Caco-2 (cell line): ENCODE measurements at regions not wholly inside any gene's neighbourhood (a gene's known extent, or its start where the extent isn't known, plus 50 kb on each side); places are given as distances from the start of the nearest gene placed in this dataset.

Experiments used
- BruUV-seq: library from RNA; stranded (reverse); fragments of 400-500 nt; replicated peaks from 2 replicates; lab custom pipeline; 2021; lab: Mats Ljungman, UMichigan
- CTCF ChIA-PET: fragments of 300-600 bp; sonication (Branson Sonifier 250); formaldehyde crosslinking; loops from one replicate; lab custom pipeline; 2022; ENCODE audit warnings: antibody characterized with exemption; lab: Charles Lee
- POLR2A ChIA-PET: fragments of 300-600 bp; sonication (Branson Sonifier 250); formaldehyde crosslinking; loops from one replicate; lab custom pipeline; 2022; ENCODE audit warnings: antibody characterized with exemption; lab: Charles Lee
- DNase-seq, 2 experiments: peaks; one replicate each; pipeline versions ENCODE4 v3.0.0 to v3.0.0-alpha.2; 2020 to 2022
- H3K27me3 ChIP-seq: replicated peaks from 2 replicates; pipeline ENCODE4 v1.6.0; 2011; ENCODE audit warnings: low read length; ENCODE audit not compliant: control insufficient read depth, insufficient read depth
- H3K36me3 ChIP-seq: 2 replicates; pipeline ENCODE4 v1.5.1; 2011; ENCODE audit warnings: low read length; ENCODE audit not compliant: control insufficient read depth, insufficient read depth
- H3K4me1 ChIP-seq: fragments of 250-450 bp; sonication (Bioruptor Pico); 2 replicates; pipeline ENCODE4 v1.5.1; 2020; ENCODE audit warnings: mild to moderate bottlenecking
- H3K4me3 ChIP-seq: 2 replicates; pipeline ENCODE4 v1.5.1; 2011; ENCODE audit warnings: low read depth, mild to moderate bottlenecking, control low read depth, low read length
- H3K9me3 ChIP-seq: fragments of 250-450 bp; sonication (Bioruptor Pico); 2 replicates; pipeline ENCODE4 v1.5.1; 2020; ENCODE audit warnings: mild to moderate bottlenecking, moderate library complexity
- H3K27ac Mint-ChIP-seq: one replicate; pipeline ENCODE4 v1.8.0; 2022; ENCODE audit warnings: mixed read lengths; ENCODE audit not compliant: unreplicated experiment
- H3K27me3 Mint-ChIP-seq: one replicate; pipeline ENCODE4 v1.8.0; 2022; ENCODE audit warnings: mixed read lengths; ENCODE audit not compliant: insufficient read depth, unreplicated experiment
- H3K36me3 Mint-ChIP-seq: one replicate; pipeline ENCODE4 v1.8.0; 2022; ENCODE audit warnings: mild to moderate bottlenecking, mixed read lengths; ENCODE audit not compliant: insufficient read depth, unreplicated experiment
- H3K4me1 Mint-ChIP-seq: one replicate; pipeline ENCODE4 v1.8.0; 2022; ENCODE audit warnings: low read depth, mixed read lengths; ENCODE audit not compliant: unreplicated experiment
- H3K4me3 Mint-ChIP-seq: one replicate; pipeline ENCODE4 v1.8.0; 2022; ENCODE audit warnings: mild to moderate bottlenecking, moderate library complexity, mixed read lengths; ENCODE audit not compliant: unreplicated experiment
- H3K9me3 Mint-ChIP-seq: one replicate; pipeline ENCODE4 v1.8.0; 2022; ENCODE audit warnings: mixed read lengths; ENCODE audit not compliant: unreplicated experiment
- CTCF ChIP-seq, 2 experiments: fragments of 200-600 bp in 1 of 2; IDR thresholded peaks; 1 replicate in 1 of 2; 2 replicates in 1 of 2; pipeline versions ENCODE4 v1.5.1 to v1.8.0; 2011 to 2022; ENCODE audit warnings: antibody characterized with exemption in 1 of 2, control low read depth in 1 of 2, inconsistent platforms in 1 of 2, low read depth in 1 of 2, low read length in 1 of 2, mild to moderate bottlenecking in 1 of 2, moderate library complexity in 1 of 2; ENCODE audit not compliant: insufficient read depth in 1 of 2, severe bottlenecking in 1 of 2, unreplicated experiment in 1 of 2
- intact Hi-C: fragments of 100-400 bp; cut with micrococcal nuclease; formaldehyde crosslinking; loops from one replicate; pipeline ENCODE4 v1.10.0; 2022; ENCODE audit not compliant: unreplicated experiment

DNA sequence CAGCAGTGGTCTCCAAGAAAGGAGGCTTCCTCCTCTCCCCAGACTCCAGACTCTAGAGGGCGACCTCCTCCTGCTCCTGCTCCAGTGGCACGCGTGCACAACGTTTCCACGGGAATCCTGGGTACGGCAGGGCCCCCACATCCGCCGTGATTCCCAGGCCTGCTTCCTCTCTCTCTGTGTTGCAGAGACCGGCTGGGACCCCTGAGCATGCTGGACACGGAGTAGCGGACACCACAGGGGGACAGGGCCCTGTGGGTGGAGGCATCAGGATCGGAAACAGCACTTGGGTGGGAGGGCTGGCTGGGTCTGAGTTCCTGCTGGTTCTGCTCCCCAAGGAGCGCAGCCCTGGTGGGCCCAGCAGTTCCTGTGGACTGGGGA is 75.9 kb upstream of the SLC35G4 start:
- Mint-ChIP-seq H3K9me3 (peaks cover 45% of the 10 kb centered on the region), H3K36me3 (no peaks in the 10 kb centered on the region), H3K4me1 (no peaks in the 10 kb centered on the region), H3K27me3 (no peaks in the 10 kb centered on the region), H3K4me3 (no peak overlapping the region), H3K27ac (no peak overlapping the region)
- no peak for DNase-seq
- intact Hi-C loops = no loop called here
- no TSS peak for BruUV-seq
- POLR2A ChIA-PET = no interaction called here
- TF ChIP-seq CTCF (IDR thresholded peaks at IDR 0.05; ENCODE audit: insufficient read depth in 1 of 2, low read depth in 1 of 2, low read length in 1 of 2, severe bottlenecking in 1 of 2, unreplicated experiment in 1 of 2) = no peak
- H3K4me3 ChIP-seq = no peak overlapping the region
- no peaks in the 10 kb centered on the region for H3K36me3 ChIP-seq
- H3K9me3 ChIP-seq = no peaks in the 10 kb centered on the region; the same call in 1 of the 2 replicates
- no peaks in the 10 kb centered on the region for H3K4me1 ChIP-seq
- CTCF ChIA-PET = no interaction called here
- no peaks in the 10 kb centered on the region; the same call in 1 of the 2 replicates for H3K27me3 ChIP-seq

- no peak for DNase-seq
- no TSS peak for BruUV-seq
- Mint-ChIP-seq H3K27me3 (no peaks in the 10 kb centered on the region), H3K9me3 (peaks cover 44% of the 10 kb centered on the region), H3K36me3 (no peaks in the 10 kb centered on the region), H3K4me1 (no peaks in the 10 kb centered on the region), H3K4me3 (no peak overlapping the region), H3K27ac (no peak overlapping the region)
- no peak for TF ChIP-seq CTCF (IDR thresholded peaks at IDR 0.05; ENCODE audit: insufficient read depth in 1 of 2, low read depth in 1 of 2, low read length in 1 of 2, severe bottlenecking in 1 of 2, unreplicated experiment in 1 of 2)
- Histone ChIP-seq H3K4me3 (no peak overlapping the region), H3K9me3 (no peaks in the 10 kb centered on the region; the same call in 1 of the 2 replicates), H3K4me1 (no peaks in the 10 kb centered on the region), H3K36me3 (no peaks in the 10 kb centered on the region), H3K27me3 (no peaks in the 10 kb centered on the region; the same call in 1 of the 2 replicates)
- ChIA-PET CTCF (no interaction called here), POLR2A (no interaction called here)
- intact Hi-C loops = no loop called here
These were observed 76.5 kb upstream of the SLC35G4 start for GRCh38 chr18:11532758-11533512.

DNA sequence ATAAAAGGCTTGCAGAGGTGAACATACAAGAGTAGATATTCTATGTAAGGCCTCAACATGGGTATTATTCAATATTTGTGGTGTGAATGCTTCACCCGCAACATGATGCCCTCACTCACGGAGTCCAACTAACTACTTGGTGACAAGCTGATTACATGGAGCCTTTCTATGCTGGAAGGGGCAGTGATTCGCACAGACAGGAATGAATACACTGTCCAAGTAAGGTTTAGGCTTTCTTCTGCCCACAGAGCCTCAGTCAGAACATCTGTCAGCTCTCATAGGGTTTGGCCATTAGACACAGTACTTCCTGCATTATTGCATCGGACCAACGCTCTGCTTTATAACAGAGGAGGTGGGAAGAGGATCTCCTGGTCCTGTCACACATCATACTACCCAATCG is 80.3 kb upstream of the SLC35G4 start:
- no peaks in the 10 kb centered on the region for H3K4me1 ChIP-seq
- DNase-seq = no peak
- Mint-ChIP-seq H3K4me3 (no peak overlapping the region), H3K27ac (no peak overlapping the region), H3K4me1 (no peaks in the 10 kb centered on the region), H3K9me3 (peaks cover 10% of the 10 kb centered on the region), H3K36me3 (no peaks in the 10 kb centered on the region), H3K27me3 (no peaks in the 10 kb centered on the region)
- H3K4me3 ChIP-seq = no peak overlapping the region
- no peaks in the 10 kb centered on the region for H3K36me3 ChIP-seq
- no peaks in the 10 kb centered on the region for H3K9me3 ChIP-seq
- ChIA-PET CTCF (interaction anchor here (1.2 kb wide), 1 partner anchor 9 kb away, joined by 3 read pairs; no protein-coding TSS in a partner anchor), POLR2A (no interaction called here)
- H3K27me3 ChIP-seq = no peaks in the 10 kb centered on the region; the same call in 1 of the 2 replicates
- no TSS peak for BruUV-seq
- intact Hi-C loops = no loop called here
- no peak for TF ChIP-seq CTCF (IDR thresholded peaks at IDR 0.05; ENCODE audit: insufficient read depth in 1 of 2, low read depth in 1 of 2, low read length in 1 of 2, severe bottlenecking in 1 of 2, unreplicated experiment in 1 of 2)
